HG03378 (cell line): ENCODE measurements at regions not wholly inside any gene's neighbourhood (a gene's known extent, or its start where the extent isn't known, plus 50 kb on each side); places are given as distances from the start of the nearest gene placed in this dataset.

ENCODE experiments used
- ATAC-seq: cut with Tn5 transposase; IDR thresholded peaks from one replicate; pipeline ENCODE4 v1.9.1; 2021; ENCODE audit warnings: mild to moderate bottlenecking, moderate library complexity; ENCODE audit not compliant: unreplicated experiment

- ATAC-seq = no peak
Observed at GRCh38 chr9:23145467-23145866, 680.6 kb downstream of the ELAVL2 start.

- no peak for ATAC-seq
Observed at GRCh38 chr9:23153058-23153457, 673.0 kb downstream of the ELAVL2 start.

DNA sequence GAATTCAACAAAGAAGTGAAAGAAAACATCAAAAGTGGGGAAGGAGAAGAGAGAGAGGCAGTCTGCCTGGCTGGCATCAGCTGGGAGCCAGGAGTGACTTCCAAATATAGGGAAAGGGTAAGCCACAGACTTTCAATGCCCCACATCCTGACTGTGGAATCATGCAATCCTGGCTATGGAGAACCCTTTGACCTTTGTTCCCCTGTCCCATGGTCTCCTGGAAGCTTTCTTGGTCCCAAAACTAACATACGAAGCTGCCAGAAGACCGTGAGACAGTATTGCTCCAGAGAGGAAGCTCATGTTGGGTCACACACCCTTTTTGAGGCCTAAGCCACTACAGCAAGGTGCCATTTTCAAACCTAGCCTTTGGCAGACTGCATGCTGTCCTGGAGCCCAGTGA, 665.5 kb downstream of the ELAVL2 start:
- ATAC-seq = no peak

- ATAC-seq = no peak
Observed at GRCh38 chr9:23160952-23161469, 665.0 kb downstream of the ELAVL2 start.

GRCh38 chr9:23162789-23163188, 663.3 kb downstream of the ELAVL2 start:
- no peak for ATAC-seq

GRCh38 chr9:23171479-23171878, 654.6 kb downstream of the ELAVL2 start:
- ATAC-seq = no peak

GRCh38 chr9:23172206-23172605, 653.8 kb downstream of the ELAVL2 start:
- ATAC-seq = no peak

- ATAC-seq = no peak
Observed at GRCh38 chr9:23172979-23173637, 652.9 kb downstream of the ELAVL2 start.

GRCh38 chr9:23194281-23194680, 631.8 kb downstream of the ELAVL2 start:
- no peak for ATAC-seq

GRCh38 chr9:23215688-23216087, 610.4 kb downstream of the ELAVL2 start:
- ATAC-seq = no peak

- ATAC-seq = no peak
Observed at GRCh38 chr9:23219471-23219870, 606.6 kb downstream of the ELAVL2 start.

- ATAC-seq = no peak
Observed at GRCh38 chr9:23220171-23220570, 605.9 kb downstream of the ELAVL2 start.

DNA sequence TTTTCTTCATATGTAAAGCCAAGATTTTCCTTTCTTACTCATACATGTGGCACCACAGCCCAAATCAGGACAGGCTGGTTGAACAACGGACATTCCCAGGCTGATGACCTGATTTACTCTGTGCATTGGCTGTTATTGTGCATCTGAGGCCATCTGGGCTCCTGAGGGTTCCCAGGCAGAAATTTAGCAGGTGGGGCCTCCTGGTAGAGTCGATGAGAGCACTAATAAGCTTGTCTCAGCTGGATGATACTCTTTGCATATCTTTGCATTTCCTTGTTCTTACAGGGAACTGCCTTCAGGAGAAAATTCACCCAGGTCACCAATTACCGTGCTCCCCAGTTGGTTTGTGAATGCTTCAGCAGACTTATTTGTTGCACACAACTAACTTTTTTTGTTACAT, 605.1 kb downstream of the ELAVL2 start:
- no peak for ATAC-seq

DNA sequence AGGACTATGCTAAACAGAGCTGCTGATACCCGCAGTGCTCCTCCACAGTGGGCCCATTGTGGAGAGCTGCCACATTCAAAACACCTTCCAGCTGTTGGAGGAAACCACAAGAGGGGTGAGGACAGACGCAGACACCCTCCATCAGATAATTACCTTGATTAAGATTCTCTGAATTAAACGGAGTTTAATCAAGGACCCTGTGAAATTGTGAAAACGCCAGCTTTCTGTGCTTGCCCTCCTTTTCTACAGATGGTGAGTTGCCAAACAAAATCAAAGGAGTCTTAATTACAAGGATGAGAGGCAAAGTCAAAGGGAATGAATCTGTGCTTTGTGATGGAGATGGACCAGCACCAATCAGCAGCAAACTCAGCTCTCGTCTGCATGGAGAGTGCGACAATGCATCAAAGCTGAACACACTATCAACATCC, 596.1 kb downstream of the ELAVL2 start:
- ATAC-seq = no peak

GRCh38 chr9:23232831-23233230, 593.2 kb downstream of the ELAVL2 start:
- no peak for ATAC-seq

DNA sequence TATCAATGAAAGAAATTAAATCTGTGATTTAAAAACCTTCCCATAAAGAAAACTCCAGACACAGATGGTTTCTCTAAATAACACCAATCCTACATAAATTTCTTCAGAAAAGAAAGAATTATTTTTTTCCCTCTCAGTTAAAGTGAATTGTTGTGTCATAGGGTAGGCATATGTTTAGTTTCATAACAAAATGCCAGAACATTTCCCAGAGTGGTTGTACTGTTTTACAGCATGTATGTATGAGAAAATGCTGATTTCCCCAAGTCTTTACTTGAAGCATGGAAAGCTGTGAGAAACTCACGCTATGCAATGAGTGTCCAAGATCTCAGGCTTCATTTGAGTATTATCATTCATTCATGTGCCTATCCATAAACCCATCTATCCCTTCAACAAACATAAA, 582.5 kb downstream of the ELAVL2 start:
- ATAC-seq = no peak

DNA sequence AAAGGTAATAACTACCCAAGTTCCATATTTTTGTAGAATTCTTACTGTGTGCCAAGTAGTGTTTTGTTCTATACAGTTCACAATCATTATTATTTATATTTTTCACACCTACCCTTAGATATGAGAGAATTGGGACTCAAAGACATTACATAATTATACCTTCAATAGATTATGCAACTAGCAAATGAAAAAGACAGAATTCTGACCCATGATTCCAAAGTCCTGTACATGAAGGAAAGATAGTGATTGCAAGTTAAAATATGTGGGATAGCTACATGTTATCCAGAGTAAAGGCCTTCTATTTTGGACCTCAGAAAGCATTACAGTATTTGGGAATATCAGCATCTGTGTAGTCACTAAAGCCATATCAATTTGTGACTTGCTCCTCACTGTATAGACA, 581.0 kb downstream of the ELAVL2 start:
- no peak for ATAC-seq

- no peak for ATAC-seq
Observed at GRCh38 chr9:23254404-23255184, 571.4 kb downstream of the ELAVL2 start.

GRCh38 chr9:23255346-23255745, 570.7 kb downstream of the ELAVL2 start:
- no peak for ATAC-seq

GRCh38 chr9:23258569-23258968, 567.5 kb downstream of the ELAVL2 start:
- no peak for ATAC-seq

DNA sequence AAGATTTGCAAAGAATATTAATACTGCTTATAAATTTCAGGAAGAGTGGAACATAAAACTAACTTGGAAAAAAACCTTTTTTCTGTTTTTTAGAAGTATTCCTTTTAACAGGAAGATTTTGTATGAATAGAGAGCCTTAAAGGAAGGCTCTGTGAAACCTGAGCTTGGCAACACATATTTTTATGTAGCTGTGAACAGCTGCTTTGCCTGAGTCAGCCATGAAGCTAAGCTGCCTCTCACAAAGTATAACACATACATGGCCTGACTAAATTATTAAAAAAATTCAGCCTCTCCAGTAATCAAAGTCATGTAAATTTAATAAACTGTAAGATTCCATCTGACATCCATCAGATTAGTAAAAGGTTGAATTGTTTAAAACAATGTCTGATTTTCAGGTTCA, 547.5 kb downstream of the ELAVL2 start:
- ATAC-seq = no peak

- ATAC-seq = no peak
Observed at GRCh38 chr9:23287390-23287789, 538.6 kb downstream of the ELAVL2 start.
